Activated CD4-positive, alpha-beta memory T cell treated with anti-CD3 and anti-CD28 coated beads for 36 hours (primary cell): ENCODE measurements at regions not wholly inside any gene's neighbourhood (a gene's known extent, or its start where the extent isn't known, plus 50 kb on each side); places are given as distances from the start of the nearest gene placed in this dataset.

Experiments
- CTCF ChIA-PET: fragments of 350-600 bp; sonication (Branson Sonifier 250); formaldehyde crosslinking; loops from one replicate; lab custom pipeline; 2021; ENCODE audit warnings: antibody characterized with exemption, inconsistent platforms; lab: Charles Lee
- POLR2A ChIA-PET: fragments of 350-600 bp; sonication (Branson Sonifier 250); formaldehyde crosslinking; loops from one replicate; lab custom pipeline; 2021; ENCODE audit warnings: antibody characterized with exemption; lab: Charles Lee
- DNase-seq: peaks from one replicate; pipeline ENCODE4 v3.0.0-alpha.2; 2020
- H3K27ac Mint-ChIP-seq: one replicate; pipeline ENCODE4 v1.8.0; 2021; ENCODE audit warnings: mixed read lengths
- H3K27me3 Mint-ChIP-seq: one replicate; pipeline ENCODE4 v1.8.0; 2021; ENCODE audit warnings: mixed read lengths
- H3K36me3 Mint-ChIP-seq: one replicate; pipeline ENCODE4 v1.8.0; 2021; ENCODE audit warnings: mixed read lengths
- H3K4me1 Mint-ChIP-seq: one replicate; pipeline ENCODE4 v1.8.0; 2021; ENCODE audit warnings: low read depth, mixed read lengths
- H3K4me3 Mint-ChIP-seq: one replicate; pipeline ENCODE4 v1.8.0; 2021; ENCODE audit warnings: mild to moderate bottlenecking, mixed read lengths
- H3K9me3 Mint-ChIP-seq: one replicate; pipeline ENCODE4 v1.8.0; 2021; ENCODE audit warnings: mixed read lengths
- intact Hi-C: fragments of 100-400 bp; cut with micrococcal nuclease; formaldehyde crosslinking; loops from one replicate; pipeline ENCODE4 v1.15.1; 2023

GRCh38 chr7:10797157-10797556, 176.5 kb upstream of the PHF14 start:
- ChIA-PET POLR2A (no interaction called here), CTCF (no interaction called here)
- no peak overlapping the region for H3K27ac Mint-ChIP-seq
- H3K27me3 Mint-ChIP-seq: peaks cover 3% of the 10 kb centered on the region
- no peaks in the 10 kb centered on the region for H3K4me1 Mint-ChIP-seq
- H3K4me3 Mint-ChIP-seq: no peak overlapping the region
- intact Hi-C loops: no loop called here
- H3K9me3 Mint-ChIP-seq: no peaks in the 10 kb centered on the region
- no peak for DNase-seq
- H3K36me3 Mint-ChIP-seq: no peaks in the 10 kb centered on the region

DNA sequence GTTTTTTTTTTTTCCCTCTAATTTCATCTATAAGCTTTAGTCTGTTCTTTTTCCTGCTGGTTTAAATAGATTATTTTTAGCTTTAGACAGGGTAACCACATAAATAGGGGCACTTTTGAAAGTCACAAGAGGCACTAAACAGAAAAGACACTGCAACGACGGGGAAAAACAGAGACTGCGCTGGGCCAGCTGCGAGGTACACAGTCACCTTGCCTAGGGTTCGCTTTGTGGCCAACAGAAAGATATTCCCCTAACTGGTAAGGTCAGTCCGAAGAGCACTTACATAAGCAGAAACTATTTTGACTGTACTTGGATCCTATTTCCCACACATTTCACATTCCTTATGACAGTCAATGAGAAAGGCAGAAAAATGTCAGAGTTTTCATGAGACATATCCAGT, 175.6 kb upstream of the PHF14 start:
- intact Hi-C loops: no loop called here
- POLR2A ChIA-PET: no interaction called here
- no peak overlapping the region for H3K27ac Mint-ChIP-seq

DNA sequence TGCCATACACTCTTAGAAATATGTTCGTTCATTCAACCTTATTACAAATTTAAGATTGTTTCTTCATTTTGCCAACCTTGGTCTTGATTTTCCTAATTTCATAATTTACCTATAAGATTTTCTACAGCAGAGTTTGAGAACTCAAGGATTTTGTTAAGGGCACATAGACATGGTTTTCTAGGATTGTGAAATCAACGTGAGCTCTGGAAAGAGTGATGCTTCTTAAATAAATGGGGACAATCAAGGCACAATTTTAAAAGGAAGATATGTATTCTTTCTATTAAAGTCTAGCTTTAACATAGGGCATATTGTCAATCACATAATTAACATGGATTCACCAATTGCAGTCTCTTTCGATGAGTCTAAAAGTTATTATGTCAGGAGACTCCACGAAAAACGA, 174.2 kb upstream of the PHF14 start:
- H3K9me3 Mint-ChIP-seq: no peaks in the 10 kb centered on the region
- intact Hi-C loops: no loop called here
- no peaks in the 10 kb centered on the region for H3K4me1 Mint-ChIP-seq
- no peaks in the 10 kb centered on the region for H3K36me3 Mint-ChIP-seq
- no peak overlapping the region for H3K27ac Mint-ChIP-seq
- no peak overlapping the region for H3K4me3 Mint-ChIP-seq
- ChIA-PET CTCF (no interaction called here), POLR2A (no interaction called here)
- peaks cover 3% of the 10 kb centered on the region for H3K27me3 Mint-ChIP-seq
- no peak for DNase-seq

More for the DNA sequence above, 175.6 kb upstream of the PHF14 start:
- Mint-ChIP-seq H3K36me3 (no peaks in the 10 kb centered on the region), H3K27me3 (peaks cover 3% of the 10 kb centered on the region), H3K4me3 (no peak overlapping the region), H3K9me3 (no peaks in the 10 kb centered on the region), H3K4me1 (no peaks in the 10 kb centered on the region)
- CTCF ChIA-PET: no interaction called here
- DNase-seq: no peak

DNA sequence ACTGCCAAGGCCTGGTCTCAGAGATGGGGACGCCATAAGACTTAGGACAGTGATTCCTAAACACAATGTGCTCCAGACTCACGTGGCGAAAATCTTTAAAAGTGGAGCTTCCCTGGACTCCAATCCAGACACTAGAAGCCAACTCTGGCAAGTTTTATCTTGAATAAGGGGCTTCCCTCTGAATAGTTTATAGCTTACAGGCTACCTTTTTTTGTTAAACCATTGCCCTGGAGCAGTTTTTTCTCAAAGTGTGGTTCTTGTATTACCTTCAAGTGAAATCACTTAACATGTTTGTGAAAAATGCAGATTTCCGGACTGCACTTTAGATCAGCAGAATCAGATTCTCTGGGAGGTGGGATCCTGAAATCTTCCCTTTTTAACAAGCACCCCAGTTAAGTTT, 171.7 kb upstream of the PHF14 start:
- POLR2A ChIA-PET: no interaction called here
- intact Hi-C loops: no loop called here

GRCh38 chr7:10802526-10802925, 171.1 kb upstream of the PHF14 start:
- DNase-seq: no peak
- H3K27me3 Mint-ChIP-seq: peaks cover 1% of the 10 kb centered on the region
- POLR2A ChIA-PET: no interaction called here
- CTCF ChIA-PET: no interaction called here
- no peaks in the 10 kb centered on the region for H3K4me1 Mint-ChIP-seq
- intact Hi-C loops: no loop called here
- no peak overlapping the region for H3K27ac Mint-ChIP-seq
- H3K36me3 Mint-ChIP-seq: no peaks in the 10 kb centered on the region
- H3K9me3 Mint-ChIP-seq: no peaks in the 10 kb centered on the region
- H3K4me3 Mint-ChIP-seq: no peak overlapping the region

More for the DNA sequence above, 171.7 kb upstream of the PHF14 start:
- H3K27ac Mint-ChIP-seq: no peak overlapping the region
- no peaks in the 10 kb centered on the region for H3K4me1 Mint-ChIP-seq
- no peak for DNase-seq
- peaks cover 1% of the 10 kb centered on the region for H3K27me3 Mint-ChIP-seq
- H3K36me3 Mint-ChIP-seq: no peaks in the 10 kb centered on the region
- CTCF ChIA-PET: no interaction called here
- H3K4me3 Mint-ChIP-seq: no peak overlapping the region
- H3K9me3 Mint-ChIP-seq: no peaks in the 10 kb centered on the region

- CTCF ChIA-PET: no interaction called here
- Mint-ChIP-seq H3K27ac (no peak overlapping the region), H3K4me3 (no peak overlapping the region), H3K9me3 (no peaks in the 10 kb centered on the region), H3K36me3 (no peaks in the 10 kb centered on the region), H3K27me3 (no peaks in the 10 kb centered on the region), H3K4me1 (no peaks in the 10 kb centered on the region)
- intact Hi-C loops: no loop called here
- no peak for DNase-seq
- POLR2A ChIA-PET: no interaction called here
Measured at GRCh38 chr7:10803720-10804119, 170.0 kb upstream of the PHF14 start.

- Mint-ChIP-seq H3K27me3 (no peaks in the 10 kb centered on the region), H3K9me3 (no peaks in the 10 kb centered on the region), H3K4me1 (no peaks in the 10 kb centered on the region), H3K27ac (no peak overlapping the region), H3K4me3 (no peak overlapping the region), H3K36me3 (no peaks in the 10 kb centered on the region)
- CTCF ChIA-PET: no interaction called here
- POLR2A ChIA-PET: no interaction called here
- DNase-seq: no peak
- intact Hi-C loops: no loop called here
Measured at GRCh38 chr7:10804770-10805169, 168.9 kb upstream of the PHF14 start.

DNA sequence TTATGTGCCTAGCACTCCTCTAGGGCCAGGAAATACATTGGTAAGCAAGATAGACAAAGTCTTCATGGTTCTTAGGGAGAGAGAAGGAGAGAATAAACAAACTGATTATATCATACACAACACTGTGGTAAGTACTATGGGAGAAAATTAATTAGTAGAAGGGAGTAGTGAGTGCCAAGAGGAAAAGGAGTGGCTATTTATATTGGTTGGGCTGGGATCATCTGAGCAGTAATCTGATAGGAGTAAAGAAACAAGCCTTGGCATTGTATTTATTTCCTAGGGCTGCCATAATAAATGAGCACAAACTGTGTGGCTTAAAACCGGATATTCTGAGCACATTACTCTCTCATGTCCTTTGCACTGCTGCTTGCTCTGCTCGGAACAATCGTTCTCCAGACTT, 158.1 kb upstream of the PHF14 start:
- ChIA-PET POLR2A (interaction anchor here (0.6 kb wide), 1 partner anchor 593 kb away, joined by 5 read pairs; no protein-coding TSS in a partner anchor), CTCF (no interaction called here)
- intact Hi-C loops: no loop called here
- no peaks in the 10 kb centered on the region for H3K4me1 Mint-ChIP-seq
- H3K4me3 Mint-ChIP-seq: no peak overlapping the region
- no peak for DNase-seq
- H3K27ac Mint-ChIP-seq: no peak overlapping the region
- H3K36me3 Mint-ChIP-seq: no peaks in the 10 kb centered on the region
- H3K9me3 Mint-ChIP-seq: no peaks in the 10 kb centered on the region
- no peaks in the 10 kb centered on the region for H3K27me3 Mint-ChIP-seq

DNA sequence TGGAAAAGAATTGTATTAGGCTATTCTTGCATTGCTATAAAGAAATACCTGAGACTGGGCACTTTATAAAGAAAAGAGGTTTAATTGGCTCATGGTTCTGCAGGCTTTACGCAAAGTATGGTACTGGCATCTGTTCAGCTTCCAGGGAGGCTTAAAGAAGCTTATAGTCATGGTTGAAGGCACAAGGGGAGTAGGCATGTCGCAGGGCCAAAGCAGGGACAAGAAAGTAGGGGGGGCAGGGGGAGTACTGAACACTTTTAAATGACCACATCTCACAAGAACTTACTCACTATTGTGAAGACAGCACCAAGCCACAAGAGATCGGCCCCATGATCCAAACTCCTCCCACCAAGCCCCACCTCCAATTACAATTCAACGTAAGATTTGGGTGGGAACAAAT, 152.5 kb upstream of the PHF14 start:
- ChIA-PET POLR2A (no interaction called here), CTCF (no interaction called here)
- DNase-seq: no peak
- Mint-ChIP-seq H3K27me3 (no peaks in the 10 kb centered on the region), H3K36me3 (no peaks in the 10 kb centered on the region), H3K9me3 (no peaks in the 10 kb centered on the region), H3K4me1 (no peaks in the 10 kb centered on the region), H3K27ac (no peak overlapping the region), H3K4me3 (no peak overlapping the region)
- intact Hi-C loops: no loop called here

DNA sequence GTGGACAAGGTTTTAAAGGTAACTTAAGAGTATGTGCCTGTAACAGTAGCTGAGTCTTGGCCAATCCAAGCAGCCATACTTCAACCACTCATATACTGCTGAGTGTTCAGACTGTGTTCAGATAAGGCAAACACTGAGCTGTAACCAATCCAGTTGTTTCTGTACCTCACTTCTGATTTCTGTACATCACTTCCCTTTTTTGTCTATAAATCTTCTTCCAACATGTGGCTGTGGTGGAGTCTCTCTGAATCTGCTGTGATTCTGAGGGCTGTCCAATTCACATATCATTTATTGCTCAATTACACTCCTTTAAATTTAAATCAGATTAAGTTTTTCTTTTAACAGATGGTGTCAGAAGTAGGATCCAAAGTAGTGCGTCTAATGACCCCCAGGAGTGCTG, 149.5 kb upstream of the PHF14 start:
- Mint-ChIP-seq H3K4me3 (no peak overlapping the region), H3K27me3 (no peaks in the 10 kb centered on the region), H3K4me1 (no peaks in the 10 kb centered on the region), H3K36me3 (no peaks in the 10 kb centered on the region), H3K9me3 (no peaks in the 10 kb centered on the region), H3K27ac (no peak overlapping the region)
- POLR2A ChIA-PET: no interaction called here
- intact Hi-C loops: no loop called here
- CTCF ChIA-PET: no interaction called here
- no peak for DNase-seq

DNA sequence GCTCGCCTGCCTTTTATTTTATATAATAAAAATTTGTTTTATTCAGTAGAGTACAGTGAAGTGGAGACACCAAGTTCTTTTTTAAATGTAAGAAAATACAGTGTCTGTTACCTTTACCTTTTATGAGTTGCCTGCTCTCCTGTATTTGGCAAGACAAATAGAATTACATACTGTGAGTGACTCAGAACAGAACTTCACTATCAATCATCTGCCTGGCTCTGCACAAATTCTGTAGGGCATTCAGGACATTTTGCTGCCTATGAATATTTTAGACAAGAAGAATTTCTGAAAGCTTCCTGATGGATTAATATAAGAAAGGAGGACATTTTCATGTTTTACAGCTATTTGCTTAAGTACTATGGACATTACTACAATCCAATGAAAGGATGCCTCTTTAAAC, 135.4 kb upstream of the PHF14 start:
- Mint-ChIP-seq H3K36me3 (no peaks in the 10 kb centered on the region), H3K27me3 (peaks cover 2% of the 10 kb centered on the region), H3K27ac (no peak overlapping the region), H3K4me3 (no peak overlapping the region), H3K9me3 (no peaks in the 10 kb centered on the region), H3K4me1 (no peaks in the 10 kb centered on the region)
- ChIA-PET CTCF (no interaction called here), POLR2A (no interaction called here)
- intact Hi-C loops: no loop called here
- DNase-seq: no peak

- Mint-ChIP-seq H3K27me3 (no peaks in the 10 kb centered on the region), H3K36me3 (no peaks in the 10 kb centered on the region), H3K4me1 (no peaks in the 10 kb centered on the region), H3K9me3 (no peaks in the 10 kb centered on the region), H3K4me3 (no peak overlapping the region), H3K27ac (no peak overlapping the region)
- no peak for DNase-seq
- POLR2A ChIA-PET: no interaction called here
- CTCF ChIA-PET: no interaction called here
- intact Hi-C loops: no loop called here
Measured at GRCh38 chr7:10845225-10845624, 128.4 kb upstream of the PHF14 start.

DNA sequence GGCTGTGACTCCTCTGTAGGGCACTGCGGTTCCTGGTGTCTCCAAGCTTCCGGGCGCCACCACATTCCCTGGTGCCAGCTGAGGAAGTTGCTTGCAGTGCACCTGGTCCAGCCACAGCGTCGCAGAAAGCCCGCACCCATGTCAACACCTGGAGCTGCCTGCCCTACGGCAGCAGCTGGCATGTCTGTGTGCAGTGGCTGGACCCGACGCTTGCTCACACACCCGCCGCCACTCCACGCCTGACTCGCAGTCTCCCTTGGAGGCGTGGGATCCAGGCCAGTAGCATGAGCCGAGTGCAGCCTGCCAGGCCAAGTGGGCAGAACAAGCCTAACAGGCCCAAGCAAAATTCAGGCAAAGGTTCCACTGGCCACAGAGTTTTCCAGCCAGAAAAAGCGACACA, 118.1 kb upstream of the PHF14 start:
- no peak for DNase-seq
- no peaks in the 10 kb centered on the region for H3K27me3 Mint-ChIP-seq
- intact Hi-C loops: no loop called here
- no peak overlapping the region for H3K27ac Mint-ChIP-seq
- no peaks in the 10 kb centered on the region for H3K9me3 Mint-ChIP-seq
- no peak overlapping the region for H3K4me3 Mint-ChIP-seq
- ChIA-PET POLR2A (no interaction called here), CTCF (no interaction called here)
- no peaks in the 10 kb centered on the region for H3K36me3 Mint-ChIP-seq
- no peaks in the 10 kb centered on the region for H3K4me1 Mint-ChIP-seq

- no peak for DNase-seq
- Mint-ChIP-seq H3K4me3 (no peak overlapping the region), H3K4me1 (no peaks in the 10 kb centered on the region), H3K36me3 (no peaks in the 10 kb centered on the region), H3K27me3 (no peaks in the 10 kb centered on the region), H3K9me3 (no peaks in the 10 kb centered on the region), H3K27ac (no peak overlapping the region)
- POLR2A ChIA-PET: no interaction called here
- CTCF ChIA-PET: no interaction called here
- intact Hi-C loops: no loop called here
Measured at GRCh38 chr7:10860516-10860915, 113.2 kb upstream of the PHF14 start.
